Subcutaneous abdominal adipose tissue (tissue), 5 donors: ENCODE measurements at regions not wholly inside any gene's neighbourhood (a gene's known extent, or its start where the extent isn't known, plus 50 kb on each side); places are given as distances from the start of the nearest gene placed in this dataset.
"Not testable (repeated sequence)": the region's sequence is repeated elsewhere in the genome, so short reads cannot be mapped to it uniquely, and the experiment has no call there.

Source experiments
- H3K27ac ChIP-seq: one replicate; pipeline ENCODE4 v1.7.0; 2013; ENCODE audit warnings: low read depth, mild to moderate bottlenecking, inconsistent platforms, low read length, moderate library complexity
- H3K27me3 ChIP-seq, 5 donors: one replicate each; pipeline ENCODE4 v1.7.0; 2013; ENCODE audit warnings: low read length in 5 of 5, inconsistent platforms in 1 of 5; ENCODE audit not compliant: control insufficient read depth in 5 of 5, insufficient read depth in 4 of 5
- H3K36me3 ChIP-seq, 5 donors: one replicate each; pipeline ENCODE4 v1.7.0; 2013; ENCODE audit warnings: low read length in 5 of 5; ENCODE audit not compliant: control insufficient read depth in 5 of 5, insufficient read depth in 5 of 5
- H3K4me1 ChIP-seq, 5 donors: one replicate each; pipeline ENCODE4 v1.7.0; 2013; ENCODE audit warnings: low read length in 5 of 5, mild to moderate bottlenecking in 3 of 5, moderate library complexity in 1 of 5; ENCODE audit not compliant: control insufficient read depth in 5 of 5, insufficient read depth in 5 of 5
- H3K4me3 ChIP-seq, 5 donors: one replicate each; pipeline ENCODE4 v1.7.0; 2013; ENCODE audit warnings: low read length in 5 of 5, low read depth in 1 of 5
- H3K9ac ChIP-seq, 5 donors: one replicate each; pipeline ENCODE4 v1.7.0; 2013; ENCODE audit warnings: low read length in 5 of 5, mild to moderate bottlenecking in 4 of 5, moderate library complexity in 3 of 5
- H3K9me3 ChIP-seq, 5 donors: one replicate each; pipeline ENCODE4 v1.7.0; 2013; ENCODE audit warnings: low read length in 5 of 5; ENCODE audit not compliant: control insufficient read depth in 5 of 5
- donor health status: healthy.
- donor health status: healthy.
- donor health status: healthy.
- donor health status: healthy.
- donor health status: healthy.

- Histone ChIP-seq H3K36me3 (no peaks in the 10 kb centered on the region), H3K9ac (no peak overlapping the region), H3K27me3 (no peaks in the 10 kb centered on the region), H3K9me3 (peaks cover 3 to 10% (median 8%) of the 10 kb centered on the region in 5 donors), H3K4me3 (no peak overlapping the region), H3K4me1 (no peaks in the 10 kb centered on the region), H3K27ac (no peak overlapping the region)
Observed at GRCh38 chr6:168822376-168822775, 381.4 kb downstream of the SMOC2 start.

GRCh38 chr6:168819546-168819945 is 378.6 kb downstream of the SMOC2 start:
- Histone ChIP-seq H3K4me3 (no peak overlapping the region), H3K4me1 (no peaks in the 10 kb centered on the region), H3K27ac (no peak overlapping the region), H3K36me3 (no peaks in the 10 kb centered on the region), H3K9me3 (peaks cover 7 to 18% (median 15%) of the 10 kb centered on the region in 5 donors), H3K27me3 (no peaks in the 10 kb centered on the region), H3K9ac (no peak overlapping the region)

- H3K9me3 ChIP-seq: peaks cover 7 to 18% (median 15%) of the 10 kb centered on the region in 5 donors
- no peak overlapping the region for H3K4me3 ChIP-seq
- no peak overlapping the region for H3K27ac ChIP-seq
- H3K36me3 ChIP-seq: no peaks in the 10 kb centered on the region
- no peak overlapping the region for H3K9ac ChIP-seq
- no peaks in the 10 kb centered on the region for H3K4me1 ChIP-seq
- no peaks in the 10 kb centered on the region for H3K27me3 ChIP-seq
Observed at GRCh38 chr6:168817558-168818159, 376.7 kb downstream of the SMOC2 start.

GRCh38 chr6:168815229-168815628 is 374.2 kb downstream of the SMOC2 start:
- Histone ChIP-seq H3K9ac (no peak overlapping the region), H3K36me3 (no peaks in the 10 kb centered on the region), H3K27ac (no peak overlapping the region), H3K27me3 (no peaks in the 10 kb centered on the region), H3K4me3 (no peak overlapping the region), H3K9me3 (peaks cover 7 to 18% (median 15%) of the 10 kb centered on the region in 5 donors), H3K4me1 (no peaks in the 10 kb centered on the region)

- Histone ChIP-seq H3K36me3 (no peaks in the 10 kb centered on the region), H3K9me3 (no peaks in the 10 kb centered on the region), H3K27ac (no peak overlapping the region), H3K4me3 (no peak overlapping the region), H3K27me3 (no peaks in the 10 kb centered on the region), H3K9ac (no peak overlapping the region), H3K4me1 (no peaks in the 10 kb centered on the region)
Observed at GRCh38 chr6:168808232-168808631, 367.2 kb downstream of the SMOC2 start.

GRCh38 chr6:168804331-168804730 is 363.3 kb downstream of the SMOC2 start:
- Histone ChIP-seq H3K27me3 (no peaks in the 10 kb centered on the region), H3K9ac (no peak overlapping the region), H3K4me1 (peaks cover 0 to 5% (median 0%) of the 10 kb centered on the region in 5 donors), H3K9me3 (no peaks in the 10 kb centered on the region), H3K36me3 (no peaks in the 10 kb centered on the region), H3K27ac (no peak overlapping the region), H3K4me3 (no peak overlapping the region)

GRCh38 chr6:168803874-168804273 is 362.9 kb downstream of the SMOC2 start:
- no peaks in the 10 kb centered on the region for H3K9me3 ChIP-seq
- no peak overlapping the region for H3K27ac ChIP-seq
- no peak overlapping the region for H3K4me3 ChIP-seq
- no peak overlapping the region for H3K9ac ChIP-seq
- no peaks in the 10 kb centered on the region for H3K27me3 ChIP-seq
- peaks cover 0 to 5% (median 0%) of the 10 kb centered on the region in 5 donors for H3K4me1 ChIP-seq
- no peaks in the 10 kb centered on the region for H3K36me3 ChIP-seq

GRCh38 chr6:168799067-168799466 is 358.1 kb downstream of the SMOC2 start:
- Histone ChIP-seq H3K4me3 (no peak overlapping the region), H3K9me3 (peaks cover 0 to 11% (median 3%) of the 10 kb centered on the region in 5 donors), H3K27ac (no peak overlapping the region), H3K4me1 (peaks cover 0 to 5% (median 0%) of the 10 kb centered on the region in 5 donors), H3K9ac (no peak overlapping the region), H3K27me3 (peaks cover 0 to 4% (median 0%) of the 10 kb centered on the region in 5 donors), H3K36me3 (no peaks in the 10 kb centered on the region)

GRCh38 chr6:168796106-168796505 is 355.1 kb downstream of the SMOC2 start:
- Histone ChIP-seq H3K9me3 (peaks cover 0 to 11% (median 3%) of the 10 kb centered on the region in 5 donors), H3K4me1 (no peaks in the 10 kb centered on the region), H3K36me3 (no peaks in the 10 kb centered on the region), H3K4me3 (no peak overlapping the region), H3K27ac (no peak overlapping the region), H3K27me3 (peaks cover 0 to 4% (median 0%) of the 10 kb centered on the region in 5 donors), H3K9ac (no peak overlapping the region)

- not testable (repeated sequence) for H3K36me3 ChIP-seq, H3K9ac ChIP-seq, H3K27ac ChIP-seq, H3K4me1 ChIP-seq, H3K27me3 ChIP-seq, H3K4me3 ChIP-seq
- H3K9me3 ChIP-seq: peaks cover 0 to 11% (median 3%) of the 10 kb centered on the region in 5 donors
Observed at GRCh38 chr6:168795611-168796010, 354.6 kb downstream of the SMOC2 start.
